ENCODE measurements at regions not wholly inside any gene's neighbourhood (a gene's known extent, or its start where the extent isn't known, plus 50 kb on each side); places are given as distances from the start of the nearest gene placed in this dataset.
"Not testable (repeated sequence)": the region's sequence is repeated elsewhere in the genome, so short reads cannot be mapped to it uniquely, and the experiment has no call there.

DNA sequence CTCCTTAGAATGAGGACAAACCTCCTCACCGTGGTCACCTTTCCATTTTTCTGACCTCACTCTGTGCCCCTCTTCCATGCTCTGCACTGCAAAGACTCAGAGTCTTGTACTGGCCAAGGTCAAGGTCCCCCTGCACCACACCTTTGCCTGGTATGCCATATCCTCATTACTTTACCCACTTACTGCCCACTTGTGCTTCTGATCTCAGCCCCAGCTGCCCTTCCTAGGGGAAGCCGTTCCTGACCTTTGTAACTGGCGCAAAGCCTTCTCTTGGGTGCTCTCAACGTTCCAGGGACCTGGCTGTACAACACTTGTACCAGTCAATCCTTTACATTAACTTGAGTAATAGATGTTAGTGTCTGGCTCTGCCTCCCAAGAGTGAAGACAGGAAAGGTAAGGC lies 256.0 kb downstream of the SV2B start:
- DNase-seq = no peak

GRCh38 chr15:91357011-91357410 lies 257.0 kb downstream of the SV2B start:
- no peak for DNase-seq

- no peak for DNase-seq
These were observed 257.4 kb downstream of the SV2B start for GRCh38 chr15:91357486-91357885.

DNA sequence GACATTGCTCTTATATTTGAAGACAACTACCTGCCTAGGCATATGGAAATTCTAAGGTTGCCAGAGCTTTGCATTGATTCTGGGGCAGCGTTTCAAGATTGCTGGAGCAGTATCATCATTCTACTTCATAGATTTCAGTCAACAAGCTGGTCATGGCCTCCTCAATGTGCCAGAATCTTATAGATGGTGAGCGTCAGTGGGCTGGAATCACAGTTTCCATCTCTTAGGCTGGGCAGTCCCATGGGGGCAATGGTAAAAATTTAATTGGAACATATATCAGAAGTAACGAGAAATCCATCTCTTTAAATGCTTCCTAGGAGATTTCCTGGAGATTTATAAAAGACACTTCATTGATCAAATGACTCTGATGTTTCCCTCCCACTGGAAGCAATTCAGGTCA lies 258.3 kb downstream of the SV2B start:
- no peak for DNase-seq

DNA sequence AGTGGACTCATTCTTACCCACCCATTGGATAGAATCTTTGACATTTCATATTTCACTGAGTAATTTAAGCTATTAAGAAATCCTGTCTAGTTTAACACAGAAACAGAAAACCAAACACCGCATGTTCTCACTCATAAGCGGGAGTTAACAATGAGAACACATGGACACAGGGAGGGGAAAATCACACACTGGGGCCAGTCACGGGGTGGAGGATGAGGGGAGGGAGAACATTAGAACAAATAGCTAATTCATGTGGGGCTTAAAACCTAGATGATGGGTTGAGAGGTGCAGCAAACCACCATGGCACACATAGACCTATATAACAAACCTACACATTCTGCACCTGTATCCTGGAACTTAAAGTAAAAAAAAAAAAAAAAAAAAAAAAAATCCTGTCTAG lies 261.6 kb downstream of the SV2B start:
- not testable (repeated sequence) for DNase-seq

- no peak for DNase-seq
These were observed 266.1 kb downstream of the SV2B start for GRCh38 chr15:91366111-91366510.

DNA sequence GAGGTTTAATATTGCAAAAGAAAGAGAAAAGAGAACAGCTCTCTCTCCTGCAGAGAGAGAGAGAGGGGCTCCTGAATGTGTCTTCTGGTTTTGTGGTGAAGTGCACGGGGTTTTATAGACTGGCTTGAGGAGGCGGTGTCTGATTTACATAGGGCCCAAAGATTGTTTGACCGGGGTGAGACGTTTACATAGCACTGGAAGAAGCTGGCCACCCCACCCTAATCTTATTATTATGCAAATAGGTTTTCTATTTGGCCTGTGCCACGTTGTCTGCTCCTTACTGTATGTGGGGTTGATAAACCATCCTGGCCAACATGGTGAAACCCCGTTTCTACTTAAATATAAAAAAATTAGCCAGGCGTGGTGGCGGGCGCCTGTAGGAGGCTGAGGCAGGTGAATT lies 268.6 kb downstream of the SV2B start:
- no peak for DNase-seq

DNA sequence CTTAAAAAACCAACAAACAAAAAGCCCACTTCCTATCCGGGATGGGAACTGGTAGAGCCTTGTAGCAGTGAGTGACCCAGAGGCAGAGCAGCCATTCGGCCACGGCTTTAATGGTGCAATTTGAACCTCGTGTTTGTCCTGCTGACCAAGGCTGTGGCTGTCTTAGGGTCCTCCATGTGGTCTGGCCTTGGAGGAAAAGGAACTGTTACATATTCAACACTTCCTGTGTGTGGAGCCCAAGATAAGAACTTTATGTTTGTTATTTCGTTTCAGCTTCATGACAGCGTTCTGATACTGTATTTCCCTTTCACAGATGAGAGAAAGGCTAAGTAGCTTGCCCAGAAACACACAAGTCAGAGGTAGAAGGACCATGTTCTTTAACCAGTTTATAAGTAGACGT lies 269.8 kb downstream of the SV2B start:
- no peak for DNase-seq

- not testable (repeated sequence) for DNase-seq
These were observed 271.3 kb downstream of the SV2B start for GRCh38 chr15:91371345-91371744.

- no peak for DNase-seq
These were observed 274.3 kb downstream of the SV2B start for GRCh38 chr15:91374336-91374735.

- DNase-seq = no peak
These were observed 276.0 kb downstream of the SV2B start for GRCh38 chr15:91376038-91376437.

- DNase-seq = no peak
These were observed 280.1 kb downstream of the SV2B start for GRCh38 chr15:91380114-91380513.

DNA sequence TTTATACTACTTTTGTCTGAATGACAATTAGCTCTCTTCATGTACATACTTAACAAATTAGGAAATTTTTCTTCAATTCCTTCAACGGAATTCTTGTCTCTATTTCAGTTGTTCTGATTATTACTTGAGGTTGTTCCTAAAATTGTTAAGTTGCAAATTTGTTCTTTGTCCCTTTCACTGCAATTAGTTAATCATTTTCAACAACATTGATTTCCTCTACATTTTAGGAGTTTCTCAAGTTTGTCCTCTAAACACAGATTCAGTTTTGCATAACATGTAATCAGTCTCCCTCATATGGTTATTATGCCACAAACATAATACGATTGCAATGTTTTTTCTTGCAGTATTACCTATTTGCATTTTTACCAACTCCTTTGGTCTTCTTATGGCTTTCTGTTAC lies 283.5 kb downstream of the SV2B start:
- no peak for DNase-seq

DNA sequence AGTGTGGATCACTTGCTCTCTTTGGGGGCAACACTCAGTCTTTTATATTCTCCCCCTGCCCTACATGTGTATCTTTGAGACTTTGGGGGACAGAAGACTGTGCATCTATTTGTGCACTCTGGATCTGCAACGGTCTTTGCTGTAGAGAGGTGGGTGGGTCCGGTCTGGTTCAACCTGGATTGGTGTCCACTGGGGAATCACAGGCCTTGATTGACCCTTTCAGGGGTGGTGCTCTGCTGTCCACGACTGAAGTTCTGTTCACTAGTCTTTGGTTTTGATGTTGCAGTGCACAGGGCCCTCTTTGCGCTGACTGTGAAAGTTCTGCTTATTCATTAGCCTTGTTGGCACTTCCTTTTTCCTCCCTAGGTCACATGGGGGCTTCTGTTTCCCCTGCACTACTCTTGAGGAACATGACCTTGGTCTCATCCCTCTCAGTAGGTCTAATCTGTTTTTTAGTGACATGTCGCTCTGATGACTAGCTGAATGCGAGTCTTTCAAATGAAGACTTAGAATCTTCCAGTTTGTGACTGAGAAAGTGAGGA lies 284.2 kb downstream of the SV2B start:
- DNase-seq = no peak

DNA sequence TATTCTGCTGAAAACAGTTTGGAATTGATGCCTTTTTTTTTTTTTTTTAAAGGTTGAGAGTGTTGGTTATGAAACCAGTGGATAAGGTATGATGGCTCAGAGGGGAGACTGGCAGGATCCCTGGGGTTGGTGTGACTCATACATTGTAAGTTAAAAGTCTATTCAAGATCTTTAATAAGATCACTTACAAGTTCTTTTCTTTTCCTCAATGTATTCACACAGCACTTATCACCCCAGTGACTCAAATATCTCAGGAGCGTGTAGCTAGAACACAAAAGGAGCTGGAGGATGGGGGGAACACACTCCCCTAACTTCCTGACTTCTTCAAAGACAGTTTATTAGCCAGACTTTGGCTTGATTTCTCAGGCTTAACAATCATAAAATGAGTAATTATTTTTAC lies 285.3 kb downstream of the SV2B start:
- no peak for DNase-seq

GRCh38 chr15:91393186-91393585 lies 293.1 kb downstream of the SV2B start:
- no peak for DNase-seq

- no peak for DNase-seq
These were observed 300.4 kb downstream of the SV2B start for GRCh38 chr15:91400481-91400880.

DNA sequence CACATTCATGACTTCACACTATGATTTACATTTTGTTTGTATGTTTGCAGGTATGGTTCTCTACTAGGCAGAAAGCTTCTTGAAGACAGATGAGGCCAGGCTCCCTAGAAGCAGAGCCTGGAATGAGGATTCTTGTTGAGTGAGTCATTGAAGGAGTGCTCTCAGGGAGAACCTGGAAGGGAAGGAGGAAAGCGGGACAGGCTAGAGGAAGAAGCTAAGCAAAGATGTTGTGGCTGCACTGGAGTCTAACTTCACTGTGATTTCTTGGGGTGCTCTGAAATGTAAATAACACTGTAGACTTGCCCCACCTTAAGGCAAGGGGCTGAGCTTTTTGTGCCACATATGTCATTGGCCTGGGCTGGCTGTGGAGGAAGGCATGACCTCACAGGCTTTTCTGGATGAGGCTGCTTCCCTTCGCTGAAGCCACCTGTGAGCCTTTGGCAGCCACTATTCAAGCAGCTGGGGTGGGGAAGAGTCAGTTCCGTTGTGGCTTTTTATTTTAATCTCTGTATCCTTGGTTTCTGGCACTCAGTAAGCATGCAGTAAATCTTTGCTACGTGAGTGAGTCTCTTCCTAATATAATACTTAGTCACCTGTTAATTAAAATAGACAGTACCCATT lies 307.3 kb downstream of the SV2B start:
- no peak for DNase-seq

DNA sequence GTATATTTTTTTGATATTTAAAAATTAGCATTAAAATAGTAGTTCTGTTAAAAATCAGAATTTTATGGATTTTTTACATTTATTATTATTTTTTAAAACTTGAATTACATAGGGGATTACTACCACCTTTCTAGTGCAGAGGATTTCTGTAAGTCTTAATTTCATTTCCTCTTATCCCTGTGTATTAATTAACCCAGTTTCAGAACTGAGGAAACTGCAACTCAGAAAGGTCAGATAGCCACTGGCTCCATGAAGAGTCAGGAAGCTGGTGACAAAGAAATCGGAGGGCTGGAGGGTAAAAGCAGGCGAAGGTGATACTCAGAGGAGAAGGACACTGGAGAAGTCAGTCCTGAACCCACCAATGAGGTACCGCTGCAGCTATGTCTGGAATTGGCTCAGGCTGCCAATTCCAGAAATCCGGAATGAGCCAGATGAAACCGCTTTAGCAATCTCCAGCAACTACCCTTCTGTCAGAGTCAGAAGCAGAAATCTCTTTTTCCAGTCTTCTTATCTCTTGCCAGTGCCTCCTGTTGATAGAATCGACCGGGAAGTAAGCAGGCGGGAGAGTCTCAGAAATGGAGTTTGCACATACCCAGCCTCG lies 308.5 kb downstream of the SV2B start:
- no peak for DNase-seq

DNA sequence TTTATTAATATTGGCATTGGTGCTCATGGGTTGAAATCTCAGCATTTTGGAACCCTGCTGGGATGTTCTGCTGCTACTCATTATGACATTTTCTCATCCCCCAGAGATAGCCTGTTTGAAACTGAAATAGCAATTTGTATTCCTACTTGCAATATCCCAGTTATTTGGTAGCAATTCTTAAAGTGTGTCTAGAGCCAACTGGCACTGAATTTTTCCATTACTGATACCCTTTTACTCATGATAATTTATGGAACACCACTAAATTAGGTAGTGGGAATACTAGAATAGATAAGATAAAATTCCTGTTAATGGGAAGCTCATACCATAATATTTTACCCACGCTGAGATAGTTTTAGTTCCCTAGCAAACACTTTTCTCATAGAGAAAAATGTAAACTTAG lies 309.3 kb downstream of the SV2B start:
- DNase-seq = no peak

GRCh38 chr15:91411586-91411985 lies 311.5 kb downstream of the SV2B start:
- DNase-seq = no peak

DNA sequence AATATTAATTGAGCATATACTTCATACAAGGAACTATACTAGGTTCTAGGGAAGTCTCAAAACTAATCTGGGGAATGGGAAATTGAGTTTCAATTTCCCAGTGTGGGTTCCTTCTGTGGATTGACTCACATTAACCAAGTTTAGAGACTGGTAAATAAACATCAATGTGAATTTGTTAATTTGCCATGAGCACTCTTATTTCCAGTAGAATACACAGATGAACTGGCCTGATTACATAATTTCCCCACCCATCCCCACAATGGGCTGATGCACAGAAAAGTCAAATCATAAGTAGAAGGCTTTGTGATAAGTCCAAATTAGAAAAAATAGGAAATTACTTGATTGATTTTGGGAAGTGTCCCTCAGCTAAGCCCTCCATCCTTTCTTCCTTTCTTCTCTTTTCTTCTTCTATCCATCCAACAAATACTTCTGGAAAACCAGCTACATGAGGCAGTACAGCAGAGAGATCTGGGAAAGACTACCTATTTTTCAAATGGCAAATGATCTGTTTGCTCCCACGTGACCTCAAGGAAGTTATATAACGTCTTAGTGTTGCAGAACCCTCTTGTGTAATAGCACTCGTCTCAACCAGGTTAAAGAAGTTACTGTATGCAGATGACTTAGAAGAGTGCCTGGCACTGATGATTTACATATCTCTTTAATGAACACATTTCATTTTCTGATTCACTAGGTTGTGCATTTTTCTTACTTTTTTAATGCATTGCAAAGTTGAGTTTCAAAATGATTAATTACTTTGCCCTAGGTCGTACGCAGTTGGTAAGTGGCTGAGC lies 312.3 kb downstream of the SV2B start:
- no peak for DNase-seq

DNA sequence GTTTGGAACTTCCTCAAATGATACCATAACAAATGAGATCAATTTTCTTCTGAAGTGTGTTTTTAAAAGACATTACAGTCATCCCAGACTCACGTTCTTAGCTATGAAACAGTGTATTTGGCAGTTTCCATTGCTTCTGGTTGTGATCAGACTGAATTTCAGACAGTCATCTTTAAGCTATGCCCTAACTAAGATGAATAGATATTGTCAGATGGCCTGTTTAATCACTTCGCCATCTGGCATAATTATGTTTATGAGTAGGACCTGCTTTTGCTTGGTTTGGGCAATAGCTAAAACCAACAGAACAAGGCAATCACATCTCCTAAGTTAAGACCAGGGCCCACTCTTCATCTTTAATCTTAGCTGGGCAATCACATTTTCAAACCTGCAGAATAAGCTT lies 313.1 kb downstream of the SV2B start:
- DNase-seq = no peak

GRCh38 chr15:91414124-91414523 lies 314.1 kb downstream of the SV2B start:
- DNase-seq = no peak
